Loucy (cell line): ENCODE measurements at regions not wholly inside any gene's neighbourhood (a gene's known extent, or its start where the extent isn't known, plus 50 kb on each side); places are given as distances from the start of the nearest gene placed in this dataset.

Experiments
- EZH2phosphoT487 ChIP-seq: fragments of 200-600 bp; IDR thresholded peaks from 2 replicates; pipeline ENCODE4 v1.6.1; 2018; ENCODE audit warnings: antibody characterized with exemption, mild to moderate bottlenecking, moderate library complexity, borderline replicate concordance
- TF ChIP-seq, protein P1 (sequence below): fragments of 200-600 bp; sonication (generic); conservative IDR thresholded peaks from 2 replicates; pipeline ENCODE4 v1.5.1; 2014; ENCODE audit warnings: mild to moderate bottlenecking, antibody characterized with exemption, low read length

DNA sequence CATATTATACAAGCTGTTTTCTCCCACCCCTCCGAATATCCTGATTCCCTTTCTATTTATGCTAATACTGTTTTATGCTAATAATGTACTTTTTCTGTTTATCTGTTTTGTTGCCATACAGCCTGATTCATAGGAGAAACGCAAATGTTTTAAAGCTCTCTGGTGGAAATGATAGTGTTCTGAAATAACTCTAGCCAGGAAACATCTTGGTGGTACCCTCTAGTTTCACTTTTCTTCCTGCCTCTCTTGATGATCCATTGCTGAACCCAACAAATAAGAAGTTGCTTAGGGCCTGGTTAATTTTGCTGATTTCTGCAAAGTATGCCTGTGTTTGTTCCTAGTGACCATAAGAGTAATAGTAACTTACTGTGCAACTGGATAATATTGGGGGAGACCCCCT lies 148.4 kb upstream of the KCTD1 start:
- TF ChIP-seq, protein P1, sequence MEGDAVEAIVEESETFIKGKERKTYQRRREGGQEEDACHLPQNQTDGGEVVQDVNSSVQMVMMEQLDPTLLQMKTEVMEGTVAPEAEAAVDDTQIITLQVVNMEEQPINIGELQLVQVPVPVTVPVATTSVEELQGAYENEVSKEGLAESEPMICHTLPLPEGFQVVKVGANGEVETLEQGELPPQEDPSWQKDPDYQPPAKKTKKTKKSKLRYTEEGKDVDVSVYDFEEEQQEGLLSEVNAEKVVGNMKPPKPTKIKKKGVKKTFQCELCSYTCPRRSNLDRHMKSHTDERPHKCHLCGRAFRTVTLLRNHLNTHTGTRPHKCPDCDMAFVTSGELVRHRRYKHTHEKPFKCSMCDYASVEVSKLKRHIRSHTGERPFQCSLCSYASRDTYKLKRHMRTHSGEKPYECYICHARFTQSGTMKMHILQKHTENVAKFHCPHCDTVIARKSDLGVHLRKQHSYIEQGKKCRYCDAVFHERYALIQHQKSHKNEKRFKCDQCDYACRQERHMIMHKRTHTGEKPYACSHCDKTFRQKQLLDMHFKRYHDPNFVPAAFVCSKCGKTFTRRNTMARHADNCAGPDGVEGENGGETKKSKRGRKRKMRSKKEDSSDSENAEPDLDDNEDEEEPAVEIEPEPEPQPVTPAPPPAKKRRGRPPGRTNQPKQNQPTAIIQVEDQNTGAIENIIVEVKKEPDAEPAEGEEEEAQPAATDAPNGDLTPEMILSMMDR: no peak
- no peak for TF ChIP-seq EZH2phosphoT487
